ENCODE measurements at regions not wholly inside any gene's neighbourhood (a gene's known extent, or its start where the extent isn't known, plus 50 kb on each side); places are given as distances from the start of the nearest gene placed in this dataset.

GRCh38 chr1:187790724-187791123 is 962.0 kb downstream of the PLA2G4A start:
- no peak overlapping the region for H3K4me3 ChIP-seq (ENCODE audit: low read depth, low read length)
- no peak for TF ChIP-seq CTCF (conservative IDR thresholded peaks at IDR 0.05; ENCODE audit: low read depth, low read length)
- DNase-seq (ENCODE audit: low read depth), result no peak

- no peak overlapping the region for H3K4me3 ChIP-seq (ENCODE audit: low read depth, low read length)
- DNase-seq (ENCODE audit: low read depth), result peak; percentile 1
- TF ChIP-seq CTCF (conservative IDR thresholded peaks at IDR 0.05; ENCODE audit: low read depth, low read length), result no peak
These were observed 965.8 kb downstream of the PLA2G4A start for GRCh38 chr1:187794561-187794960.

- H3K4me3 ChIP-seq (ENCODE audit: low read depth, low read length), result no peak overlapping the region
- no peak for DNase-seq (ENCODE audit: low read depth)
- no peak for TF ChIP-seq CTCF (conservative IDR thresholded peaks at IDR 0.05; ENCODE audit: low read depth, low read length)
These were observed 980.8 kb downstream of the PLA2G4A start for GRCh38 chr1:187809549-187809948.

GRCh38 chr1:187816646-187817045 is 987.9 kb downstream of the PLA2G4A start:
- no peak for DNase-seq (ENCODE audit: low read depth)
- H3K4me3 ChIP-seq (ENCODE audit: low read depth, low read length), result no peak overlapping the region
- TF ChIP-seq CTCF (conservative IDR thresholded peaks at IDR 0.05; ENCODE audit: low read depth, low read length), result no peak

- peak; percentile 6 for TF ChIP-seq CTCF (conservative IDR thresholded peaks at IDR 0.05; ENCODE audit: low read depth, low read length)
- no peak overlapping the region for H3K4me3 ChIP-seq (ENCODE audit: low read depth, low read length)
- DNase-seq (ENCODE audit: low read depth), result no peak
These were observed 989.0 kb downstream of the PLA2G4A start for GRCh38 chr1:187817782-187818181.

- H3K4me3 ChIP-seq (ENCODE audit: low read depth, low read length), result no peak overlapping the region
- DNase-seq (ENCODE audit: low read depth), result peak; percentile 77
- no peak for TF ChIP-seq CTCF (conservative IDR thresholded peaks at IDR 0.05; ENCODE audit: low read depth, low read length)
These were observed 990.3 kb downstream of the PLA2G4A start for GRCh38 chr1:187819086-187819485.

- TF ChIP-seq CTCF (conservative IDR thresholded peaks at IDR 0.05; ENCODE audit: low read depth, low read length), result no peak
- no peak for DNase-seq (ENCODE audit: low read depth)
- no peak overlapping the region for H3K4me3 ChIP-seq (ENCODE audit: low read depth, low read length)
These were observed 1007.8 kb downstream of the PLA2G4A start for GRCh38 chr1:187836557-187836956.

Data from choroid plexus epithelial cell (primary cell).